ENCODE measurements at regions not wholly inside any gene's neighbourhood (a gene's known extent, or its start where the extent isn't known, plus 50 kb on each side); places are given as distances from the start of the nearest gene placed in this dataset.
"Not testable (repeated sequence)": the region's sequence is repeated elsewhere in the genome, so short reads cannot be mapped to it uniquely, and the experiment has no call there.

DNA sequence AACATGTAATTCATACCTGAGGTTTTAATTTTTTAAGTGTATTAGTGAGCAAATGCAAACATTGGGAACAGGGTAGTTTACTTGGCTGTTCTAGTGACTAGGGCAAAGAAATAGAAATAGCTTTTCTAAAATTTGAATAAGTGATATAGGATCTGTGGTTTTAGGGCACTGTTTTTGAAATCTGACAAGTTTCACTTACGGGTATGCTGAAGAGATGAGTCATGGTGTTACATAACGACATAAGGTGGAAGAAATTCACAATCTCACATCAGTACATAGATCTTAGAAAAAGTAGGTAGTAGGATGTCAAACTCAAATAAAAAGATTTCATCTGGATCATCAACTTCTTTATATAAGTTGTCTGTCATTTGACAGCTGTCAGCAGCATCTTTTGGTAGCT is 772.3 kb downstream of the MAT2B start:
- DNase-seq (ENCODE audit: low read depth, low spot score), result peak; percentile 26

DNA sequence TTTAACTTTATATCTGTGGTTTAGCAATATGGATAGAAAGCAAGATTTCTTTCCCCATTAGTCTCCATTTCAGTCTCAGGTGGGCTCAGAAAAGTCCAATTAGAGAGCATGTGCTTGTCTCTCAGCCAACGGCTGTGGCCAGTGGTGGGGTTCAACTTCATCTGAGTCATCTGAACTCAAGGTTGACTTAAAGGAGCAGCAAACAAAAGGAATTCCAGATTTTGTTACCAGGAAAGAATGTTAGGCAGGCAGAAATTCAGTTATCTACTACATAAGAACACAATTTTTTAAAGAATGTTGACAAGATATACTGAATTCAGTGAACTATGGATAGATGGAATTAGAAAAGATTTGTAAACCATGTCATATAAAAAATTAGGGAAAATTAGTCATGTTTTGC is 784.1 kb downstream of the MAT2B start:
- DNase-seq (ENCODE audit: low read depth, low spot score), result peak; percentile 38

DNA sequence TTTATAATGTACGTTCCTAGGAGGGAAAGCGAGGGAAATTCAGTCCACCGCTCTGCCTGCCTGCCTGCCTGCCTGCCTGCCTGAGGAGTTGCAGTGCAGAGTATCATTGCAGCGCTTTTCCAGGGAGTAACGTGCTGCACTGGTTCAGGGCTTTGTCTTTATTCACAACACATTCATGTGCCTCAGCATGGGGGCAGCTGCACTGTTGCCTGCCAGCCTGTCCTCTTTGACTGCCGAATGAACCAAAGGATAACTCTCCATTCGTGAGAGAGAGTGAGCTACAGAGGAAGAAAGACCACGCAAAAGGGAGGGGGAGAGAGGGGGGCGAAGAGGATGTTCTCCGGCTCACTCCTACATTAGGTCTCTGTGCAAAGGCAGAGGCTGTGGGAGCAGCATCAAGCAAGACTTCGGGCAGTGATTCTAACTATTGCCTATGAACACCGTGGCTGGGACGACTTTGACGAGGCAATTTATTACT is 791.2 kb downstream of the MAT2B start:
- peak; percentile 55 for DNase-seq (ENCODE audit: low read depth, low spot score)

DNA sequence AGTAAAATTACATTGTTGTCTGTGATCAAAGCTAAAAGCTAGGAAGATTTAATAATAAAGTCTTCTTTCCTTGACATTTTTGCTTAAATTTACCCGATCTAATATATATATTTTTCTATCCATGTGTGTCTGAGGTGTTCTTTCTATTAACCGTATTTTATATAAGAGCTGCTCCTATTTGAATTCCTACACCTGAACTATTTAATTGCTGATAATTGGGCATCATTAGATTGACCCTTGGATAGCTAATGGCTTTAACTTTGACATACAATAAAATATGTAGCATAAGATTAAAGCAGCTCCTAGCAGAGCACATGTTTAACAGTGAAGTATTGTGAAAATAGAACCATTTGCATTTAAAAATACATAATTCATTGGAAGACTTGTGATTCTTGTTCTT is 792.7 kb downstream of the MAT2B start:
- no peak for DNase-seq (ENCODE audit: low read depth, low spot score)

DNA sequence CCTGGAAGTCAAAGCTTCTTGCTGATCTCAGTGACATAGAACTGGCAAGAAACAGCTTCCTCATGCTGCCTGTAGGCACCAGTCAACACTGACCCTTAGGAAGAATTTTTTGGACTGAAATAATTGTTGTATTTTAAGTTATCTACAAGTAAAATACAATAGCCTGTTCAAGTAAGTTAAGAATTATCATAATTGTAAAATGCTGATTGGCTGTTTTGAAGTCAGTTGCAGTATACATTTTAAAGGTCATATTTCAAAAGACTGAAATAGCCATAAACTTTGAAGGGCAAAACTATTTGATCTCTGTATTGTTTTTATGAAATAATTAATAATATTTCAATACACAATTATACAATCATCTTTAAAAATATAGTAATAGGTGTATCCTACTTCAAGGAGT is 794.9 kb downstream of the MAT2B start:
- no peak for DNase-seq (ENCODE audit: low read depth, low spot score)

DNA sequence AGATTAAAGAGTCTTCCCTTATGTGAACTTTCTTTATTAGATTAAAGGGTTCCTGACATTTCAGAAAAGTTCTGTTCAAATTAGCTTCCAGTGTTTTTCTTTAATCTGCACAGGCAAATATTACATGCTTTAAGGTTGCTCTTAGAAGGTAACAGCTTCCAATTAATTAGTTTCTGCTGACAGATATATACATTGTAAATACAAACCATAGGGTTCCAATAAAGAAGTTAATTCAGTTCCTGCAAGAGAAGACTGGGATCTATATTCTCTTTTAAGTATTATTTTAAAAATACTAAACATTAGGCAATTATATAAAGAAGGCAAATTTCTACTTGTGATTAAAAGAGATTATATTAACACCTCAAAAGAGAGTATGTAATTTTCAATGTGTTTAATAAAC is 795.7 kb downstream of the MAT2B start:
- no peak for DNase-seq (ENCODE audit: low read depth, low spot score)

DNA sequence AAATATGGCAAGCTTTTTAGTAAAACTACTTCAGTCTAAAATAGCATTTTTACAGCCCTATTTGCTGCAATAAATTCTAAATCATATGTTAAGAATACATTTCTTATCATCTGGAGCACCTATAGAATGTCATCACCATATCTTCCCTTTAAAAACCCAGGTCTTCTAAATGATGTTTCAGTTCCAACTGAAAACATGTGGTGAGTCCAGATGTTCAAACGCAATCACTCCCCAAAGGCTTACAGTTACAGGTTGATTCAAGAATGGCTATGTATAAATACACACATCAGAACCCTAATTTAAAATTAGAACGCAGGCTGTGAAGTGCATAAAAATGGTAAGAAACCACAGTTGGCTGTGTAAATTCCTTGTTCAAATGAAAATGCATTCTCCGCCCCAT is 796.3 kb downstream of the MAT2B start:
- no peak for DNase-seq (ENCODE audit: low read depth, low spot score)

DNA sequence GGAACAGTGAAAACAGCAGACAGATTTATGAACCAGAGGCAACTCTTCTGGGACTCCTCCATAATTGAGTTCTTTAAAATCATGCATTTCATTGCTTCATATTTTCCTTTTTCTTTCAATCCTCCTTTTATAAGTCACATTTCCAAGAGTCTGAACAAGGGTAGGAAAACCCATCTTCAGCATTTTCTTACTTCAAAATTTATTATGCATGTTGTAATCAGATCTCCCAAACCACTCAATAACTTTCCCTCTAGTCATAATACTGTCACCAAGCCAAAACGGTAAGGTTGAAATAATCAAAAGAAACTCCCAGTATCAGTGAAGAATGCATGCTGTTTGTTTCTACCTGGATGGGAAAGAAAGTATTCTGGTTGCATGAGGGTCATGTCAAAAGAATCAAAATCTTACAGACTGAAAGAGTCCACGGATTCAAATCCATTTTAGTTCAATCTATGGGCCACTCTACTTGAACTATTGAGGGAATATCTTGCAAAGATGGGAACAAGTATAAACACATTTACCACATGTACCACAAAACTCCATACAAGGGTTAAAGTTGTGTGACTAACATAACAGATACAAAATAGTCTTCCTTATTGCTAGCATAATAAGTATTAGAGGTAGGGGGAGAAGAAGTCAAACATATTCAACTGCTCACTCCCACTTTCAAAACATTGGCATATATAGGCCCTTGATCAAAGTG is 797.3 kb downstream of the MAT2B start:
- DNase-seq (ENCODE audit: low read depth, low spot score), result peak; percentile 39

DNA sequence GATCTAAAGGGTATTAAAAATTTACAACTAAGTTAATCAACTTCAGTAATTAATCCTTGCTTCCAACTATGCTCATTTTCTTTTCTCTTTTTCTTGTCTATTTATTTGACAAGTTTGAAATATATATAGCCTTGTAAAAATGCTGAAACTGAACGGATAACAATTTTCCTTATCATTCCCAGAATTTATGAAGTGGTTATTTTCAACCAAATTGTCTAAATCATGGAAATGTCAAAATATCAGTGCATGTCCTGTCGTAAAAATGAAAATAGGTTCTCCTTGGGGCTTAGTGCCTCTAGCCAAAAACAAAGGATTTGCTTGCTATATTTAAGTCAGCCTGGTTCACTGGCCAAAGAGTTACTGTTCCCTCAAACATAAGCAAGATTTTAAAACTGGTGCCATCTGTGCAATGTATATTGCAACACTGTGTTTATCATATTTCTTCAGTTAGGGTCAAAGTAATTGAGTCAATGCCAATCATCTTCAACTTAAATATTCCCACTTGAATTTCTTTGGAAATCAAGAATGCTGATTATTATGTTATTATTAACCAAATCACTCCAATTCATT is 798.3 kb downstream of the MAT2B start:
- no peak for DNase-seq (ENCODE audit: low read depth, low spot score)

DNA sequence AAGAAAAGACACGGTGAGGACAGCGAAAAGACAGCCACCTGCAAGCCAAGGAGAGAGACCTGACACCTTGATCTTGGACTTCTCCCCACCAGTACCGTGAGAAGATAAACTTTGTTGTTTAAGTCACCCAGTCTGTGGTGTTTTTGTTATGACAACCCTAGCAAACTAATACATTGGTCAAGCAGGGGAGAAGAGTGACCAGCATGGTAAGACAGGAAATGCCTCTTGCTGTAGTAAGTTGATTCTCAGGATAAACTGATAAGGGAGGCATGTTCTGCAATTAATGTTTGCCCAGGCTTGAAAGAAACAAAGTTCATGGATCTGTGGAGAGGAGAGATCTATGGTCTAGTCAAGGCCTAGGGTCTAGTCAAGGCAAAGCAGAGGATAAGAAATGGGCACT is 801.2 kb downstream of the MAT2B start:
- peak; percentile 21 for DNase-seq (ENCODE audit: low read depth, low spot score)

DNA sequence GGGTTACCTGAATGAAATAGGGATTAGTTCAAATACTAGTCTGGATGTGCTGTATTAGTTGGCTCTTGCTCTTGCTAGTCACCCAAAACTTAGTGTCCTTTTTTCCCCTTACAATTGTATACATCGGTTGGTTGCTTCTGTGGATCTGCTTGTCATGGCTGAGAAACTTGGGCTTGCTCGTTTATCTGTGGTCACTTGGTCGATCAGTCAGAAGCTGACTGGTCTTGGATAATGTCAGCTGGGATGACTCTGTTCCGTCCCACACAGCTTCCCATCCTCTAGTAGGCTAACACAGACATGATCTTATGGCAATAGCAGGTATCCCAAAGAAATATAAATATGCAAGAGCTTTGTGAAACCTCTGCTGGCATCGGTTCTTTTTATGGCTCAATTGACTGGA is 807.4 kb downstream of the MAT2B start:
- DNase-seq (ENCODE audit: low read depth, low spot score), result no peak

DNA sequence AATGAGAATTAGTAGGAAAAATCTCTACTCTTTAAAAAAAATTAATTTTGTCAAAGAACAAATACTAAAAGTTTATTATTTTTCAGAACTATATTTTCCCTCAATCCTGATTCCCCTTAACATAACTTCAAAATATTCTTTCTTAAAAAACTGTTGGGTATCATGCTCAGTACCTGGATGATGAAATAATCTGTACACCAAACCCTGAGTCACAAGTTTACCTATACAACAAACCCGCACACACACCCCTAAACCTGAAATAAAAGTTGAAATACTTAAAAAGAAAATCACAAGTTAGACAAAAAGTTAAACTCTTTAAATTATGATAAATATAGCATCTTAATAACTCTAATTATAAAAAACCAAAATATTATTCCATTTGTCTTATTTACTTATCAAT is 812.3 kb downstream of the MAT2B start:
- no peak for DNase-seq (ENCODE audit: low read depth, low spot score)

DNA sequence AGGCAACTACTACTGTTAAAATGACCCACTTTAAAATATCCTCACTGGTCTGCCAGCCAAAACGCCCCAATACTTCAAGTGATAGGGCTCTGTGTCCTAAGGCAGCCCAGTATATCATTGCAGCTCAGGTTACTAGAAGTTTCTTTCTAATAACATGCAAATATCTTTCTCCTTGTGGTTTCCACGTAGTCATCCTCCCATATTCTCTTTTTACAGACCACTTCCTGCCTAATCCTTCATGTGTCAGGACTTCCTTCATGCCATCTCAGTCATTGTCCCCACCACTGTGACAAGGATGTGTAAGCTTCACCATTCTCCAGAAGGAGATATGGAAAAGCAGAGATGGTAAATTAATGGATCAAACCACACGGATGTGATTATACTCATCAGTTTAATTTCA is 813.7 kb downstream of the MAT2B start:
- DNase-seq (ENCODE audit: low read depth, low spot score), result no peak

DNA sequence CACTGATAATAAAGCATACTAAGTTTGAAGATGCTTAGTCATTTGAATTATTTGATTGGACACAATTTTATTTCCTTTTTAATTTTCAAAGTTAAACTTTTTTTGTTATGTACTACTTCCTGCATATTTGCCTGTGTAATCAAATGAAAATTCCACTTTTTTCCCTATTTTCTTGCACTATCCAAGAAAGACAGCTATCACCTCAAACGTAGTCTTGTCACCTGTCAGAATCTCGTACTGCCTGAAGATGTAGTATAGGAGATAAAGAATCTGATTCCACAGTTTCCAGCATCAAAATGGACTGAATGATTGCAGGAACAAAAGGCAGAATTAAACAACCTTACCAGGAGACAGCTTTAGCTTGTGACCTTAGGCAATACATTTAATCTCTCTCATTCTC is 818.8 kb downstream of the MAT2B start:
- DNase-seq (ENCODE audit: low read depth, low spot score), result no peak

DNA sequence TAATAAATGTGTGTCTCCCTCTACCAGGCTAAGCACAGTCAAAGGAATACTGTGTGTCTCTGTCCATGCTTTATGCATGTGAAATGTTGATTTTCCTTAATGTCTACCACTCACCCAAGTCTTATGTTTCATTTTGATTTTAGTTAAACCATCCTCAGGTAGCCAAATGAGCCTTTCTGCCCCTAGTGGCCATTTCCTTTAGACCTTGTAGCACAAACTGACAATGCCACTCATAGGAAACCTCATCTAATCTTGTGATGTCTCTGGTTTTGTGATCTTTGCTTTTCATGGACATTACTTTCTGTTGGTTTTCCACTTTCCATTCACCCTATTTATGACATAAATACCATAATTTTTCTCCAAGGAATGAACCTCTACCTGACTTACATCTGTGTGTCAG is 820.8 kb downstream of the MAT2B start:
- DNase-seq (ENCODE audit: low read depth, low spot score), result no peak

DNA sequence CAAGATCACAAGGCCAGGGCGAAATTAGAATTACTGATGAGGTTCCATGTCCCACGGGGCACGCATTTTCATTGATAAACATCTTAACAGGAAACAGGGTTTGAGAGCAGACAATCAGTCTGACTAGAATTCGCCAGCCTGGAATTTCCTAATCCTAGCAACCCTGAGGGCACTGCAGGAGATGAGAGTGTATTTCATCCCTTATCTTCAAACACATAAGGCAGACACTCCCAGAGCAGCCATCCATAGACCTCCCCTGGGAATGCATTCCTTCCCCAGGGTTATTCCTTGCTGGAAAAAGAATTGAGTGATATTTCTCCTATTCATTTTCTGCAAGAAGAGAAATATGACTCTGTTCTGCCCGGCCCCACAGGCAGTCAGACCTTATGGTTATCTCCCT is 821.7 kb downstream of the MAT2B start:
- DNase-seq (ENCODE audit: low read depth, low spot score), result not testable (repeated sequence)

DNA sequence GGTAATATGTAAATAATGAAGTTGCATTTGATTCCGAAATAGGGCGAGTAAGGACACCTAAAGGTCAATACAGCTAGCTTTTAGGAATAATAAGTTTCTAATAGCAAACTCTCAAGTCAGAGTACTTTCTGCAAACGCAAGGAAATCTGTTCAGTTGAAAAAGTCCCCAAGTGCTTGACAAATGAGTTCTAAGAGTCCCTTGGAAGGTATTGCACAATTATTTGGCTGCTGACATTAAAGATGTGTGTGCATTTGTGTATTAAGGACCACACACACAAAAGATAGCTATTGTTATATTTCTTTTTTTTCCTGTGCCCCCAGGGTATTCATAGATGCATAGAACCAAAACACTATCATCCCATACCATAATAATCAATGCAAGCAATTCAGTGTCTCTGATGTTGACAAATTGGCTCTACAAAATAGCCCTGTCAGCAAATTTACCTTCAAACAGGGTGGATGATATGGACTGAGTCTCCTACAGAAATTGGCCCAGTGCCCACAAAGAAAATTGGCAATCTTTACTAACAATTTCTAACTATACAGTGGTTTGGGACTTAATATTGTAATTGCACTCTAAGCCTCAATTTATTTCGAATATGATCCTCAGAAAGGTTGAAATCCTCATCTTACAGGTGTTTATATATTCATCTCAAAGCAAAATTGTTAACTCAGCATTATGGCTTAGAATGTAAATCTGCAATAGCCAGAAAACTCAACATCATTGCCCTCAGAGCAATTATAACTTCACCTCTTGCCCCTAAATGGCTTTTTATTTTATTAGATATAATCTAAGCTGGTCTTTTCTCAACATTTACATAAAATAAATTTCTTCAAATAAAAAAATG is 827.2 kb downstream of the MAT2B start:
- no peak for DNase-seq (ENCODE audit: low read depth, low spot score)

DNA sequence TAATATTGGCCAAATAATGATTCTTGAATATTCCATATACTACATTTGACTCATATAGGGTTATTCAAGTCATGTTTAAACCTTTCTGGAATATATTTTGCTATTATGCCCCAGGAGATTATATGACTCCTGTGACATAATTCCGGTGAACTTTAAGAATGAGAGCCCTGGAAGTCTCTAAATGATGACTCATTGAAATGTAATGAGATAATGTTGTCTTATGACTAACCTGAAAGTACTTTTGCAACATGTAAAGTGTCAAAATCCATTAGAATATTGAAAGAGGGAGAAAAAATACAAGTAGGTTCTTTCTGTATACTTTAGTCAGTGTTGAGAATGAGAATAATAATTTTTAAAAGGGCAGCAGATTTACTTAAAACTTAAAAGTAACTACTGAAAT is 830.4 kb downstream of the MAT2B start:
- peak; percentile 56 for DNase-seq (ENCODE audit: low read depth, low spot score)

DNA sequence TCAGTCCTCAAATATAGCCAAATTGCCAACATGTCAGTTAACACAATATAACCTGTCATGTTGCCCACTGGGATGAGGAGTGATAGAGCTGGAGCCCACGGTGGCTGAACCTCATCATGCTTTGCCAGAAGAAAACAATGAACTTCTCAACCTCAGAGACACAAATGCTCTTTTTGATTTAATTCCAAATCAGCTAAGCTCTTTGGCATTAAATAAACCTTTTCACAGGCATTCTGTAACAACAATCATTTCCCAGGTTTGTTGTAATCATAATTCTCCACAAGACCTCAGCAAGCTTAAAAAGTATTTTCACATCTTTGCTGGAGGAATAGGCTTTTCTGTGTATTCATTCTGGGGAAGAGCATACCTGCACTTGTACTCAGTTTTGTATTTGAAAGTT is 830.9 kb downstream of the MAT2B start:
- DNase-seq (ENCODE audit: low read depth, low spot score), result no peak

DNA sequence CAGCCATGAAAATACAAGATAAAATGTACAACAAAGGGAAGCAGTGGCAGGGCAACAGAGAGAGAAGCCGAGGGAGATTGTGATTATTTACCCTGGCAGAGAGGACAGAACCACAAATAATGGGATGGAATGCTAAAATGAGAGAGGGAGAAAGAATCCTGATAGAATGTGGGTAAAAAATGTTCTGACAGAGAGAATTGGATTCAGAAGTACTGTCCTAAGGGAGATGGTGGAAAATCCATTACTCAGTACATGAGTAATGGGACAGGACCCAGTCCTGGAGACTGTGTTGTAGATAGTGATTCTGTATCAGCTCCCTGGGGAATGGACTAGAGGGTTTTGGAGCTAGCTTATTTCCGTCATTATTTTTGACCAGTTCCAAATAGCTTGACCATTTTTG is 831.5 kb downstream of the MAT2B start:
- peak; percentile 71 for DNase-seq (ENCODE audit: low read depth, low spot score)

DNA sequence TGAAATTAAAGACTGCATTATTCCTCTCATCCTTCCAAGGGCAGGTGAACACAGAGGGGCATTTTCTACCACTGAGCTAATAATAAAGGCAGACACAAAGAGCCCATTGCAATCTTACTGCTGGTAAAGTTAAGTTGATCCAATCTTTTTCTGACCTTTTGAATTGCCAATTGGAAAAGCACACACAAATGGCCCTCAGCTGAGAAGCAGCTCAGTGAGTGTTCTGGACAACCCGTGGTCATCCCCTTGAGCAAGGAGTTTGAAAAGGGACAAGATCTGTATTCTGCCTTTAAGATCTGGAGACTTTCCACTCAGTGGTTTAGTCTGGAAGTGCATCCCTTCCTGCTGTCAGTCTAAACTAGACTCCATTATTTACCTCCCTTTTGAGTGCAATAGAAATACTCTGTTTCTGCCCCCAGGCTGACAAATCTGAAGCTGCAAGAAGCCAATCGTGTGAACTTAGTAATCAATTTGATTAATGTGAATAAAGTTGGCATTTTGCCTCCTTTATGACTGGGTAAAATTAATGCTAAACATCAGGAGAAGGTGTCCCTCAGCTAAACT is 835.7 kb downstream of the MAT2B start:
- no peak for DNase-seq (ENCODE audit: low read depth, low spot score)

DNA sequence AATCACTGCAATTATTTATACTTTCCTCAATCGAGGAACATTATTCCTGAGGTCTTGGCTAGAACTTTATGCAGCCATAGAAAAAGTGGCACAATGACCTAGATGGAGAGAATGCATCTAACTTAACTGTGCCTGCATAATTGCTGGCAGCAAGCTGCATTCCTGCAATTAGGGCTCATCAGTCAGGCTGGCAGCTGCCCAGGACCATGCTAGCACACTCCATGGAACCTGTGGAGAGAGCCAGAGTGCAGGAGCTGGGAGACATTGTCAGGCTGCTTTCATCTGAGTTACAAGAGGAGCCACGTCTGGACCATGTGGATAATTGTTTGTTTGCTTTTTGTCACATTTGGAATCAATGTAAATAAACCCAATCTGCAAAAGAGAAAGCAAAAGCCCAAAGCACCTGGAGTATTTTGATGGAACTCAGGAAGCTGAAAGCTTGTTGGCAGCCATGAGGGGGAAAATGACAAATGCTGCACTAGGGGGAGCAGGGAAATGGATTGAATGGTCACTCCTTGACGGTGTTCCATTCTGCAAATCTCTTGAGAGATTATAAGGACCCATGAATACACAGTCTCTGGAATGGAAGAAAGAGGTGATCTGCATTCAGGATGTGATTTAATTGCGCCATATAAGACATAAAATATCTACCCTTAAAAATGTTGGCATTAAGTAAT is 839.9 kb downstream of the MAT2B start:
- DNase-seq (ENCODE audit: low read depth, low spot score), result peak; percentile 91
